ENCODE measurements at regions not wholly inside any gene's neighbourhood (a gene's known extent, or its start where the extent isn't known, plus 50 kb on each side); places are given as distances from the start of the nearest gene placed in this dataset.

- WGBS (ENCODE audit: low lambda C conversion rate, missing lambda C conversion rate) = 89% methylated on average over 5 of the region's 5 CpGs
- no peak for TF ChIP-seq CTCF (IDR thresholded peaks at IDR 0.05; ENCODE audit: poor library complexity)
- no peak for TF ChIP-seq EZH2phosphoT487 (IDR thresholded peaks at IDR 0.05; ENCODE audit: low read depth, severe bottlenecking, unreplicated experiment)
- no peak for TF ChIP-seq EZH2 (IDR thresholded peaks at IDR 0.05; ENCODE audit: borderline replicate concordance)
- Histone ChIP-seq H3K36me3 (replicated peaks; ENCODE audit: insufficient read depth, low read depth) (no peaks in the 10 kb centered on the region), H3K9me3 (ENCODE audit: low read depth) (no peaks in the 10 kb centered on the region), H3K79me2 (no peaks in the 10 kb centered on the region), H4K20me1 (ENCODE audit: insufficient read depth, poor library complexity, severe bottlenecking) (no peaks in the 10 kb centered on the region), H3K27ac (no peak overlapping the region), H3K4me1 (ENCODE audit: insufficient read depth) (peaks cover 22% of the 10 kb centered on the region), H2AFZ (no peak overlapping the region), H3K9me2 (replicated peaks; ENCODE audit: insufficient read depth) (no peaks in the 10 kb centered on the region), H3K4me3 (no peak overlapping the region), H3K4me2 (no peak overlapping the region), H3K27me3 (no peaks in the 10 kb centered on the region)
- no peak for DNase-seq (ENCODE audit: low spot score)
These were observed 58.3 kb upstream of the LYST start for GRCh38 chr1:235925016-235925415.

- no peaks in the 10 kb centered on the region for H3K36me3 ChIP-seq (replicated peaks; ENCODE audit: insufficient read depth, low read depth)
- H3K27ac ChIP-seq = peak overlapping the region; percentile 18
- TF ChIP-seq CTCF (IDR thresholded peaks at IDR 0.05; ENCODE audit: poor library complexity) (no peak), EZH2 (IDR thresholded peaks at IDR 0.05; ENCODE audit: borderline replicate concordance) (no peak), EZH2phosphoT487 (IDR thresholded peaks at IDR 0.05; ENCODE audit: low read depth, severe bottlenecking, unreplicated experiment) (no peak)
- no peaks in the 10 kb centered on the region for H4K20me1 ChIP-seq (ENCODE audit: insufficient read depth, poor library complexity, severe bottlenecking)
- H3K9me3 ChIP-seq (ENCODE audit: low read depth) = no peaks in the 10 kb centered on the region
- H3K4me2 ChIP-seq = no peak overlapping the region
- no peak overlapping the region for H2AFZ ChIP-seq
- peaks cover 31% of the 10 kb centered on the region for H3K4me1 ChIP-seq (ENCODE audit: insufficient read depth)
- peak; percentile 28 for DNase-seq (ENCODE audit: low spot score)
- H3K79me2 ChIP-seq = no peaks in the 10 kb centered on the region
- no peaks in the 10 kb centered on the region for H3K9me2 ChIP-seq (replicated peaks; ENCODE audit: insufficient read depth)
- H3K27me3 ChIP-seq = no peaks in the 10 kb centered on the region
- no peak overlapping the region for H3K4me3 ChIP-seq
- WGBS (ENCODE audit: low lambda C conversion rate, missing lambda C conversion rate) = 34% methylated on average over 6 of the region's 6 CpGs
These were observed 56.8 kb upstream of the LYST start for GRCh38 chr1:235923466-235924021.

GRCh38 chr1:235920596-235921375 lies 54.1 kb upstream of the LYST start:
- Histone ChIP-seq H3K9me3 (ENCODE audit: low read depth) (no peaks in the 10 kb centered on the region), H3K36me3 (replicated peaks; ENCODE audit: insufficient read depth, low read depth) (no peaks in the 10 kb centered on the region), H2AFZ (no peak overlapping the region), H4K20me1 (ENCODE audit: insufficient read depth, poor library complexity, severe bottlenecking) (no peaks in the 10 kb centered on the region), H3K9me2 (replicated peaks; ENCODE audit: insufficient read depth) (no peaks in the 10 kb centered on the region), H3K4me1 (ENCODE audit: insufficient read depth) (peaks cover 31% of the 10 kb centered on the region), H3K4me3 (no peak overlapping the region), H3K27ac (peak overlapping the region; percentile 78), H3K27me3 (no peaks in the 10 kb centered on the region), H3K79me2 (no peaks in the 10 kb centered on the region), H3K4me2 (peak overlapping the region; percentile 32)
- TF ChIP-seq EZH2phosphoT487 (IDR thresholded peaks at IDR 0.05; ENCODE audit: low read depth, severe bottlenecking, unreplicated experiment) (no peak), EZH2 (IDR thresholded peaks at IDR 0.05; ENCODE audit: borderline replicate concordance) (no peak), CTCF (IDR thresholded peaks at IDR 0.05; ENCODE audit: poor library complexity) (no peak)
- no peak for DNase-seq (ENCODE audit: low spot score)
- WGBS (ENCODE audit: low lambda C conversion rate, missing lambda C conversion rate) = 30% methylated on average over 12 of the region's 12 CpGs

Measured in hepatocyte (in vitro differentiated cells).